ENCODE measurements at regions not wholly inside any gene's neighbourhood (a gene's known extent, or its start where the extent isn't known, plus 50 kb on each side); places are given as distances from the start of the nearest gene placed in this dataset.

- Histone ChIP-seq H3K36me3 (ENCODE audit: low read depth) (no peaks in the 10 kb centered on the region), H3K9me3 (no peaks in the 10 kb centered on the region), H3K4me3 (no peak overlapping the region), H3K4me1 (ENCODE audit: low read depth) (no peaks in the 10 kb centered on the region)
- intact Hi-C loops (cut with DNase I, micrococcal nuclease), result no loop called here
- TF ChIP-seq CTCF (IDR thresholded peaks at IDR 0.05), result no peak
- ATAC-seq (no peak), DNase-seq (no peak)
Measured at GRCh38 chr1:237962985-237963384, 72.3 kb upstream of the ZP4 start.

GRCh38 chr1:237961754-237962153, 71.0 kb upstream of the ZP4 start:
- no peak for TF ChIP-seq CTCF (IDR thresholded peaks at IDR 0.05)
- no peak for DNase-seq
- no peaks in the 10 kb centered on the region for H3K9me3 ChIP-seq
- no peaks in the 10 kb centered on the region for H3K36me3 ChIP-seq (ENCODE audit: low read depth)
- no peak for ATAC-seq
- no peaks in the 10 kb centered on the region for H3K4me1 ChIP-seq (ENCODE audit: low read depth)
- intact Hi-C loops (cut with DNase I, micrococcal nuclease), result no loop called here
- no peak overlapping the region for H3K4me3 ChIP-seq

- ATAC-seq (no peak), DNase-seq (no peak)
- intact Hi-C loops (cut with DNase I, micrococcal nuclease), result no loop called here
Measured at GRCh38 chr1:237959838-237960237, 69.1 kb upstream of the ZP4 start.

GRCh38 chr1:237953238-237953637, 62.5 kb upstream of the ZP4 start:
- no peak for ATAC-seq
- DNase-seq, result no peak
- TF ChIP-seq CTCF (IDR thresholded peaks at IDR 0.05), result no peak
- no peaks in the 10 kb centered on the region for H3K9me3 ChIP-seq
- H3K4me3 ChIP-seq, result no peak overlapping the region
- no peaks in the 10 kb centered on the region for H3K36me3 ChIP-seq (ENCODE audit: low read depth)
- intact Hi-C loops (cut with DNase I, micrococcal nuclease), result no loop called here
- no peaks in the 10 kb centered on the region for H3K4me1 ChIP-seq (ENCODE audit: low read depth)

More at GRCh38 chr1:237959838-237960237, 69.1 kb upstream of the ZP4 start:
- no peaks in the 10 kb centered on the region for H3K4me1 ChIP-seq (ENCODE audit: low read depth)
- H3K4me3 ChIP-seq, result no peak overlapping the region
- H3K36me3 ChIP-seq (ENCODE audit: low read depth), result no peaks in the 10 kb centered on the region
- no peaks in the 10 kb centered on the region for H3K9me3 ChIP-seq
- no peak for TF ChIP-seq CTCF (IDR thresholded peaks at IDR 0.05)

All from mucosa of descending colon (tissue), 3 donors.